ENCODE measurements at regions not wholly inside any gene's neighbourhood (a gene's known extent, or its start where the extent isn't known, plus 50 kb on each side); places are given as distances from the start of the nearest gene placed in this dataset.

- no peak for DNase-seq
- peaks cover 26% of the 10 kb centered on the region for H3K4me1 Mint-ChIP-seq (ENCODE audit: low read depth)
- H3K27ac Mint-ChIP-seq, result no peak overlapping the region
- peaks cover 10% of the 10 kb centered on the region for H3K27me3 Mint-ChIP-seq (ENCODE audit: insufficient read depth)
- H3K36me3 Mint-ChIP-seq (ENCODE audit: low read depth), result no peaks in the 10 kb centered on the region
- H3K4me3 Mint-ChIP-seq, result no peak overlapping the region
- TF ChIP-seq CTCF (IDR thresholded peaks at IDR 0.05), result no peak
- H3K9me3 Mint-ChIP-seq, result no peaks in the 10 kb centered on the region
These were observed 72.1 kb upstream of the FHL2 start for GRCh38 chr2:105470979-105471378.

GRCh38 chr2:105469781-105470180 lies 70.9 kb upstream of the FHL2 start:
- Mint-ChIP-seq H3K4me3 (no peak overlapping the region), H3K27ac (no peak overlapping the region), H3K9me3 (no peaks in the 10 kb centered on the region), H3K4me1 (ENCODE audit: low read depth) (peaks cover 26% of the 10 kb centered on the region), H3K27me3 (ENCODE audit: insufficient read depth) (peaks cover 8% of the 10 kb centered on the region), H3K36me3 (ENCODE audit: low read depth) (no peaks in the 10 kb centered on the region)
- TF ChIP-seq CTCF (IDR thresholded peaks at IDR 0.05), result no peak
- DNase-seq, result no peak

GRCh38 chr2:105468582-105469042 lies 69.8 kb upstream of the FHL2 start:
- no peak overlapping the region for H3K4me3 Mint-ChIP-seq
- TF ChIP-seq CTCF (IDR thresholded peaks at IDR 0.05), result no peak
- no peaks in the 10 kb centered on the region for H3K9me3 Mint-ChIP-seq
- H3K4me1 Mint-ChIP-seq (ENCODE audit: low read depth), result peaks cover 20% of the 10 kb centered on the region
- H3K27me3 Mint-ChIP-seq (ENCODE audit: insufficient read depth), result peaks cover 9% of the 10 kb centered on the region
- no peak for DNase-seq
- no peaks in the 10 kb centered on the region for H3K36me3 Mint-ChIP-seq (ENCODE audit: low read depth)
- no peak overlapping the region for H3K27ac Mint-ChIP-seq

GRCh38 chr2:105464325-105464724 lies 65.5 kb upstream of the FHL2 start:
- Mint-ChIP-seq H3K27ac (no peak overlapping the region), H3K4me3 (no peak overlapping the region), H3K27me3 (ENCODE audit: insufficient read depth) (peaks cover 8% of the 10 kb centered on the region), H3K36me3 (ENCODE audit: low read depth) (no peaks in the 10 kb centered on the region), H3K4me1 (ENCODE audit: low read depth) (peaks cover 26% of the 10 kb centered on the region), H3K9me3 (no peaks in the 10 kb centered on the region)
- no peak for DNase-seq
- no peak for TF ChIP-seq CTCF (IDR thresholded peaks at IDR 0.05)

- H3K4me3 Mint-ChIP-seq, result peak overlapping the region; percentile 45; the same call in 1 of the 2 replicates
- no peaks in the 10 kb centered on the region for H3K9me3 Mint-ChIP-seq
- H3K27ac Mint-ChIP-seq, result no peak overlapping the region
- H3K36me3 Mint-ChIP-seq (ENCODE audit: low read depth), result peaks cover 5% of the 10 kb centered on the region; the same call in 1 of the 2 replicates
- H3K27me3 Mint-ChIP-seq (ENCODE audit: insufficient read depth), result peaks cover 8% of the 10 kb centered on the region
- DNase-seq, result no peak
- peaks cover 26% of the 10 kb centered on the region for H3K4me1 Mint-ChIP-seq (ENCODE audit: low read depth)
- TF ChIP-seq CTCF (IDR thresholded peaks at IDR 0.05), result no peak
These were observed 61.3 kb upstream of the FHL2 start for GRCh38 chr2:105460048-105460732.
